ENCODE measurements at regions not wholly inside any gene's neighbourhood (a gene's known extent, or its start where the extent isn't known, plus 50 kb on each side); places are given as distances from the start of the nearest gene placed in this dataset.

GRCh38 chr6:4366635-4367395, 231.4 kb upstream of the ECI2 start:
- ATAC-seq (ENCODE audit: low FRiP score) (no peak), DNase-seq (no peak)
- intact Hi-C loops (cut with DNase I): no loop called here
- WGBS, 2 donors: 85 to 88% methylated on average over 11 of the region's 11 CpGs
- H3K9me3 ChIP-seq (ENCODE audit: control insufficient read depth, low read length): no peaks in the 10 kb centered on the region
- H3K27me3 ChIP-seq (ENCODE audit: control insufficient read depth in 1 of 2, insufficient read depth in 2 of 2, low read length in 1 of 2): no peaks in the 10 kb centered on the region
- H3K4me3 ChIP-seq (ENCODE audit: low read length in 2 of 2): no peak overlapping the region
- no peak overlapping the region for H3K27ac ChIP-seq (ENCODE audit: low read depth in 1 of 2, low read length in 2 of 2)
- peaks cover 0 to 2% of the 10 kb centered on the region in 2 donors for H3K4me1 ChIP-seq (ENCODE audit: control insufficient read depth in 1 of 2, insufficient read depth in 2 of 2, low read length in 2 of 2)
- no peaks in the 10 kb centered on the region for H3K36me3 ChIP-seq (ENCODE audit: control insufficient read depth in 1 of 2, insufficient read depth in 2 of 2, low read length in 1 of 2)

- no peaks in the 10 kb centered on the region for H3K27me3 ChIP-seq (ENCODE audit: control insufficient read depth in 1 of 2, insufficient read depth in 2 of 2, low read length in 1 of 2)
- H3K4me1 ChIP-seq (ENCODE audit: control insufficient read depth in 1 of 2, insufficient read depth in 2 of 2, low read length in 2 of 2): no peaks in the 10 kb centered on the region
- DNase-seq: no peak
- no peaks in the 10 kb centered on the region for H3K36me3 ChIP-seq (ENCODE audit: control insufficient read depth in 1 of 2, insufficient read depth in 2 of 2, low read length in 1 of 2)
- H3K9me3 ChIP-seq (ENCODE audit: control insufficient read depth, low read length): no peaks in the 10 kb centered on the region
- H3K27ac ChIP-seq (ENCODE audit: low read depth in 1 of 2, low read length in 2 of 2): no peak overlapping the region
- ATAC-seq (ENCODE audit: low FRiP score): no peak
- H3K4me3 ChIP-seq (ENCODE audit: low read length in 2 of 2): no peak overlapping the region
- 91 to 97% methylated on average over 3 of the region's 3 CpGs for WGBS, 2 donors
- intact Hi-C loops (cut with DNase I): no loop called here
Measured at GRCh38 chr6:4365686-4366085, 230.3 kb upstream of the ECI2 start.

GRCh38 chr6:4364711-4365110, 229.3 kb upstream of the ECI2 start:
- no peaks in the 10 kb centered on the region for H3K27me3 ChIP-seq (ENCODE audit: control insufficient read depth in 1 of 2, insufficient read depth in 2 of 2, low read length in 1 of 2)
- H3K27ac ChIP-seq (ENCODE audit: low read depth in 1 of 2, low read length in 2 of 2): no peak overlapping the region
- DNase-seq (no peak), ATAC-seq (ENCODE audit: low FRiP score) (no peak)
- no peaks in the 10 kb centered on the region for H3K9me3 ChIP-seq (ENCODE audit: control insufficient read depth, low read length)
- intact Hi-C loops (cut with DNase I): no loop called here
- H3K4me1 ChIP-seq (ENCODE audit: control insufficient read depth in 1 of 2, insufficient read depth in 2 of 2, low read length in 2 of 2): no peaks in the 10 kb centered on the region
- H3K36me3 ChIP-seq (ENCODE audit: control insufficient read depth in 1 of 2, insufficient read depth in 2 of 2, low read length in 1 of 2): no peaks in the 10 kb centered on the region
- H3K4me3 ChIP-seq (ENCODE audit: low read length in 2 of 2): no peak overlapping the region

GRCh38 chr6:4364172-4364571, 228.8 kb upstream of the ECI2 start:
- H3K4me1 ChIP-seq (ENCODE audit: control insufficient read depth in 1 of 2, insufficient read depth in 2 of 2, low read length in 2 of 2): no peaks in the 10 kb centered on the region
- DNase-seq (no peak), ATAC-seq (ENCODE audit: low FRiP score) (no peak)
- no peaks in the 10 kb centered on the region for H3K27me3 ChIP-seq (ENCODE audit: control insufficient read depth in 1 of 2, insufficient read depth in 2 of 2, low read length in 1 of 2)
- intact Hi-C loops (cut with DNase I): no loop called here
- no peak overlapping the region for H3K4me3 ChIP-seq (ENCODE audit: low read length in 2 of 2)
- H3K36me3 ChIP-seq (ENCODE audit: control insufficient read depth in 1 of 2, insufficient read depth in 2 of 2, low read length in 1 of 2): no peaks in the 10 kb centered on the region
- H3K27ac ChIP-seq (ENCODE audit: low read depth in 1 of 2, low read length in 2 of 2): no peak overlapping the region
- no peaks in the 10 kb centered on the region for H3K9me3 ChIP-seq (ENCODE audit: control insufficient read depth, low read length)

GRCh38 chr6:4363656-4364055, 228.3 kb upstream of the ECI2 start:
- ATAC-seq (ENCODE audit: low FRiP score): no peak
- no peak overlapping the region for H3K27ac ChIP-seq (ENCODE audit: low read depth in 1 of 2, low read length in 2 of 2)
- H3K4me1 ChIP-seq (ENCODE audit: control insufficient read depth in 1 of 2, insufficient read depth in 2 of 2, low read length in 2 of 2): no peaks in the 10 kb centered on the region
- WGBS, 2 donors: 76 to 80% methylated on average over 6 of the region's 6 CpGs
- no peaks in the 10 kb centered on the region for H3K27me3 ChIP-seq (ENCODE audit: control insufficient read depth in 1 of 2, insufficient read depth in 2 of 2, low read length in 1 of 2)
- H3K9me3 ChIP-seq (ENCODE audit: control insufficient read depth, low read length): no peaks in the 10 kb centered on the region
- no peak overlapping the region for H3K4me3 ChIP-seq (ENCODE audit: low read length in 2 of 2)
- DNase-seq: no peak
- no peaks in the 10 kb centered on the region for H3K36me3 ChIP-seq (ENCODE audit: control insufficient read depth in 1 of 2, insufficient read depth in 2 of 2, low read length in 1 of 2)
- intact Hi-C loops (cut with DNase I): no loop called here

GRCh38 chr6:4362326-4362725, 227.0 kb upstream of the ECI2 start:
- H3K27ac ChIP-seq (ENCODE audit: low read depth in 1 of 2, low read length in 2 of 2): no peak overlapping the region
- intact Hi-C loops (cut with DNase I): no loop called here
- 84 to 87% methylated on average over 4 of the region's 4 CpGs for WGBS, 2 donors
- H3K4me1 ChIP-seq (ENCODE audit: control insufficient read depth in 1 of 2, insufficient read depth in 2 of 2, low read length in 2 of 2): no peaks in the 10 kb centered on the region
- ATAC-seq (ENCODE audit: low FRiP score) (no peak), DNase-seq (no peak)
- H3K9me3 ChIP-seq (ENCODE audit: control insufficient read depth, low read length): no peaks in the 10 kb centered on the region
- H3K4me3 ChIP-seq (ENCODE audit: low read length in 2 of 2): no peak overlapping the region
- H3K27me3 ChIP-seq (ENCODE audit: control insufficient read depth in 1 of 2, insufficient read depth in 2 of 2, low read length in 1 of 2): no peaks in the 10 kb centered on the region
- no peaks in the 10 kb centered on the region for H3K36me3 ChIP-seq (ENCODE audit: control insufficient read depth in 1 of 2, insufficient read depth in 2 of 2, low read length in 1 of 2)

GRCh38 chr6:4360920-4361319, 225.5 kb upstream of the ECI2 start:
- DNase-seq: no peak
- intact Hi-C loops (cut with DNase I): no loop called here
- no peak overlapping the region for H3K4me3 ChIP-seq (ENCODE audit: low read length in 2 of 2)

GRCh38 chr6:4359108-4359730, 223.8 kb upstream of the ECI2 start:
- 41 to 44% methylated on average over 7 of the region's 7 CpGs for WGBS, 2 donors

More at GRCh38 chr6:4360920-4361319, 225.5 kb upstream of the ECI2 start:
- no peaks in the 10 kb centered on the region for H3K4me1 ChIP-seq (ENCODE audit: control insufficient read depth in 1 of 2, insufficient read depth in 2 of 2, low read length in 2 of 2)
- no peak overlapping the region for H3K27ac ChIP-seq (ENCODE audit: low read depth in 1 of 2, low read length in 2 of 2)
- no peaks in the 10 kb centered on the region for H3K36me3 ChIP-seq (ENCODE audit: control insufficient read depth in 1 of 2, insufficient read depth in 2 of 2, low read length in 1 of 2)
- no peak for ATAC-seq (ENCODE audit: low FRiP score)
- no peaks in the 10 kb centered on the region for H3K9me3 ChIP-seq (ENCODE audit: control insufficient read depth, low read length)
- 93 to 94% methylated on average over 6 of the region's 6 CpGs for WGBS, 2 donors
- no peaks in the 10 kb centered on the region for H3K27me3 ChIP-seq (ENCODE audit: control insufficient read depth in 1 of 2, insufficient read depth in 2 of 2, low read length in 1 of 2)

More at GRCh38 chr6:4359108-4359730, 223.8 kb upstream of the ECI2 start:
- Histone ChIP-seq H3K9me3 (ENCODE audit: control insufficient read depth, low read length) (no peaks in the 10 kb centered on the region), H3K27me3 (ENCODE audit: control insufficient read depth in 1 of 2, insufficient read depth in 2 of 2, low read length in 1 of 2) (no peaks in the 10 kb centered on the region), H3K36me3 (ENCODE audit: control insufficient read depth in 1 of 2, insufficient read depth in 2 of 2, low read length in 1 of 2) (no peaks in the 10 kb centered on the region), H3K27ac (ENCODE audit: low read depth in 1 of 2, low read length in 2 of 2) (peak overlapping the region; percentile 37 to 99), H3K4me3 (ENCODE audit: low read length in 2 of 2) (no peak overlapping the region), H3K4me1 (ENCODE audit: control insufficient read depth in 1 of 2, insufficient read depth in 2 of 2, low read length in 2 of 2) (no peaks in the 10 kb centered on the region)
- intact Hi-C loops (cut with DNase I): loop anchor here (10.0 kb wide), 2 partner anchors 256 to 416 kb away; partner anchors contain the start of gene CDYL (in 1 of the 2)
- peak in 1 of 2 donors; percentile 71 for DNase-seq
- peak; percentile 9 for ATAC-seq (ENCODE audit: low FRiP score)
